D721Med (cell line): ENCODE measurements at regions not wholly inside any gene's neighbourhood (a gene's known extent, or its start where the extent isn't known, plus 50 kb on each side); places are given as distances from the start of the nearest gene placed in this dataset.

Source experiments
- DNase-seq: peaks from one replicate; pipeline ENCODE4 v3.0.0; 2011; ENCODE audit warnings: low spot score; ENCODE audit not compliant: insufficient read length
- FAIRE-seq: peaks from 2 replicates; lab custom pipeline; 2011; peaks lifted over from hg19 to GRCh38; lab: Jason Lieb, UNC
- CTCF ChIP-seq: IDR thresholded peaks from 2 replicates; pipeline ENCODE4 v1.5.1; 2012; ENCODE audit warnings: mild to moderate bottlenecking, control low read depth; ENCODE audit not compliant: insufficient read depth; ENCODE audit errors: missing control alignments

- TF ChIP-seq CTCF = no peak
- no peak for FAIRE-seq
- DNase-seq = no peak
Measured at GRCh38 chr2:45207101-45207500, 197.8 kb upstream of the SIX2 start.

- no peak for TF ChIP-seq CTCF
- no peak for FAIRE-seq
Measured at GRCh38 chr2:45205985-45206384, 196.7 kb upstream of the SIX2 start.

GRCh38 chr2:45205480-45205879 lies 196.2 kb upstream of the SIX2 start:
- no peak for TF ChIP-seq CTCF
- no peak for FAIRE-seq
- DNase-seq = no peak

More at GRCh38 chr2:45205985-45206384, 196.7 kb upstream of the SIX2 start:
- DNase-seq = no peak

- DNase-seq = no peak
- no peak for FAIRE-seq
- no peak for TF ChIP-seq CTCF
Measured at GRCh38 chr2:45203400-45203799, 194.1 kb upstream of the SIX2 start.

GRCh38 chr2:45199973-45200372 lies 190.7 kb upstream of the SIX2 start:
- no peak for FAIRE-seq
- TF ChIP-seq CTCF = no peak
- DNase-seq = no peak

GRCh38 chr2:45195916-45196315 lies 186.7 kb upstream of the SIX2 start:
- FAIRE-seq (no peak), DNase-seq (no peak)
- no peak for TF ChIP-seq CTCF

GRCh38 chr2:45194596-45194995 lies 185.3 kb upstream of the SIX2 start:
- FAIRE-seq (no peak), DNase-seq (no peak)

More at GRCh38 chr2:45194596-45194995, 185.3 kb upstream of the SIX2 start:
- TF ChIP-seq CTCF = no peak
